Mesenchymal stem cell (in vitro differentiated cells and primary cell): ENCODE measurements at regions not wholly inside any gene's neighbourhood (a gene's known extent, or its start where the extent isn't known, plus 50 kb on each side); places are given as distances from the start of the nearest gene placed in this dataset.
A peak's percentile ranks its signal among the peaks of the same experiment; 100 is the strongest.
"Not testable (repeated sequence)": the region's sequence is repeated elsewhere in the genome, so short reads cannot be mapped to it uniquely, and the experiment has no call there.

ENCODE experiments used
- DNase-seq: peaks from one replicate; pipeline ENCODE4 v3.0.0-alpha.2; 2013
- H2AFZ ChIP-seq: one replicate; pipeline ENCODE4 v1.6.1; 2013; ENCODE audit warnings: low read depth, mild to moderate bottlenecking, control low read depth, inconsistent platforms, low read length, moderate library complexity
- H2AK5ac ChIP-seq: 2 replicates; pipeline ENCODE4 v1.6.1; 2013; ENCODE audit warnings: low read length, moderate library complexity, mild to moderate bottlenecking, inconsistent platforms; ENCODE audit not compliant: severe bottlenecking
- H2BK120ac ChIP-seq: one replicate; pipeline ENCODE4 v1.6.1; 2013; ENCODE audit warnings: low read depth, mild to moderate bottlenecking, inconsistent platforms, low read length, moderate library complexity
- H2BK12ac ChIP-seq, 2 experiments: one replicate each; pipeline ENCODE4 v1.6.1; 2013; ENCODE audit warnings: inconsistent platforms in 2 of 2, low read length in 2 of 2, mild to moderate bottlenecking in 2 of 2, moderate library complexity in 2 of 2, control low read depth in 1 of 2
- H2BK15ac ChIP-seq: one replicate; pipeline ENCODE4 v1.6.1; 2013; ENCODE audit warnings: mild to moderate bottlenecking, low read depth, inconsistent platforms; ENCODE audit not compliant: poor library complexity, severe bottlenecking
- H2BK5ac ChIP-seq: 2 replicates; pipeline ENCODE4 v1.6.1; 2013; ENCODE audit warnings: low read depth, mild to moderate bottlenecking, low read length, control low read depth, inconsistent platforms; ENCODE audit not compliant: poor library complexity, severe bottlenecking
- H3K14ac ChIP-seq, 2 experiments: one replicate each; pipeline ENCODE4 v1.6.1; 2013; ENCODE audit warnings: inconsistent platforms in 2 of 2, low read length in 2 of 2, control low read depth in 1 of 2, mild to moderate bottlenecking in 1 of 2, moderate library complexity in 1 of 2
- H3K18ac ChIP-seq, 2 experiments: one replicate each; pipeline ENCODE4 v1.6.1; 2013; ENCODE audit warnings: inconsistent platforms in 2 of 2, low read length in 2 of 2, control low read depth in 1 of 2, low read depth in 1 of 2, mild to moderate bottlenecking in 1 of 2
- H3K23ac ChIP-seq, 2 experiments: one replicate each; pipeline ENCODE4 v1.6.1; 2013; ENCODE audit warnings: inconsistent platforms in 2 of 2, low read length in 2 of 2, mild to moderate bottlenecking in 2 of 2, moderate library complexity in 2 of 2, control low read depth in 1 of 2
- H3K27ac ChIP-seq: 2 replicates; pipeline ENCODE4 v1.5.1; 2013; ENCODE audit warnings: mild to moderate bottlenecking, moderate library complexity, low read length, control low read depth, inconsistent platforms; ENCODE audit not compliant: poor library complexity, severe bottlenecking
- H3K27me3 ChIP-seq, 2 experiments: 2 replicates each; pipeline versions ENCODE4 v1.6.1 to v1.7.0; 2013; ENCODE audit warnings: low read length in 2 of 2, mild to moderate bottlenecking in 2 of 2, moderate library complexity in 2 of 2, control low read depth in 1 of 2, inconsistent platforms in 1 of 2; ENCODE audit not compliant: control insufficient read depth in 1 of 2, insufficient read depth in 1 of 2
- H3K36me3 ChIP-seq, 2 experiments: 2 replicates each; pipeline versions ENCODE4 v1.6.1 to v1.7.0; 2013; ENCODE audit warnings: low read length in 2 of 2, control low read depth in 1 of 2, inconsistent platforms in 1 of 2, low read depth in 1 of 2, mild to moderate bottlenecking in 1 of 2; ENCODE audit not compliant: insufficient read depth in 2 of 2, control insufficient read depth in 1 of 2
- H3K4ac ChIP-seq, 2 experiments: one replicate each; pipeline ENCODE4 v1.6.1; 2013; ENCODE audit warnings: inconsistent platforms in 2 of 2, low read length in 2 of 2, mild to moderate bottlenecking in 2 of 2, moderate library complexity in 2 of 2, control low read depth in 1 of 2, low read depth in 1 of 2
- H3K4me1 ChIP-seq: 2 replicates; pipeline ENCODE4 v1.6.1; 2013; ENCODE audit warnings: low read depth, low read length, control low read depth; ENCODE audit not compliant: control insufficient read depth, insufficient read depth
- H3K4me2 ChIP-seq: 2 replicates; pipeline ENCODE4 v1.6.1; 2013; ENCODE audit warnings: low read length, mild to moderate bottlenecking, inconsistent platforms; ENCODE audit not compliant: poor library complexity, severe bottlenecking
- H3K4me3 ChIP-seq, 2 experiments: 2 replicates each; pipeline versions ENCODE4 v1.5.1 to v1.7.0; 2013; ENCODE audit warnings: low read length in 2 of 2, mild to moderate bottlenecking in 2 of 2, control low read depth in 1 of 2, low read depth in 1 of 2; ENCODE audit not compliant: insufficient read depth in 1 of 2
- H3K79me1 ChIP-seq: replicated peaks from 2 replicates; pipeline ENCODE4 v1.6.1; 2013; ENCODE audit warnings: mild to moderate bottlenecking, control low read depth, low read length, inconsistent platforms; ENCODE audit not compliant: poor library complexity, severe bottlenecking
- H3K9ac ChIP-seq: 2 replicates; pipeline ENCODE4 v1.7.0; 2013; ENCODE audit warnings: mild to moderate bottlenecking, low read length, moderate library complexity
- H3K9me3 ChIP-seq: 2 replicates; pipeline ENCODE4 v1.7.0; 2013; ENCODE audit warnings: mild to moderate bottlenecking, low read length; ENCODE audit not compliant: control insufficient read depth
- H4K8ac ChIP-seq: one replicate; pipeline ENCODE4 v1.6.1; 2013; ENCODE audit warnings: inconsistent platforms, mild to moderate bottlenecking, low read length, moderate library complexity
- H4K91ac ChIP-seq: one replicate; pipeline ENCODE4 v1.6.1; 2013; ENCODE audit warnings: mild to moderate bottlenecking, low read length, inconsistent platforms
- WGBS: methylation state at CpG from one replicate; pipeline ENCODE4 v1.1.7; 2013; ENCODE audit warnings: mixed read lengths; 5-methylcytosine and 5-hydroxymethylcytosine counted together

- no peak for DNase-seq
- no peak overlapping the region for H2AK5ac ChIP-seq
- H3K27me3 ChIP-seq: peaks cover 11 to 16% of the 10 kb centered on the region in 2 experiments
- no peak overlapping the region for H3K14ac ChIP-seq
- no peak overlapping the region for H3K23ac ChIP-seq
- no peaks in the 10 kb centered on the region for H3K9me3 ChIP-seq
- H3K4me2 ChIP-seq: no peak overlapping the region
- H2BK5ac ChIP-seq: no peak overlapping the region
- no peaks in the 10 kb centered on the region for H3K4me1 ChIP-seq
- WGBS: 83% methylated on average over 5 of the region's 5 CpGs
- H3K79me1 ChIP-seq: no peaks in the 10 kb centered on the region
- no peak overlapping the region for H2BK120ac ChIP-seq
- H2BK12ac ChIP-seq: no peak overlapping the region
- no peaks in the 10 kb centered on the region for H3K36me3 ChIP-seq
- no peak overlapping the region for H3K4ac ChIP-seq
- H3K27ac ChIP-seq: no peak overlapping the region
- H4K8ac ChIP-seq: no peak overlapping the region
- H2BK15ac ChIP-seq: no peak overlapping the region
- H3K18ac ChIP-seq: no peak overlapping the region
- no peak overlapping the region for H4K91ac ChIP-seq
- no peak overlapping the region for H3K4me3 ChIP-seq
- H3K9ac ChIP-seq: no peak overlapping the region
- H2AFZ ChIP-seq: no peak overlapping the region
Measured at GRCh38 chr2:64887565-64887964, 101.6 kb upstream of the SLC1A4 start.

GRCh38 chr2:64888591-64889309 is 100.4 kb upstream of the SLC1A4 start:
- no peak overlapping the region for H3K9ac ChIP-seq
- no peaks in the 10 kb centered on the region for H3K79me1 ChIP-seq
- H3K23ac ChIP-seq: no peak overlapping the region
- no peak overlapping the region for H3K4me3 ChIP-seq
- no peak overlapping the region for H4K91ac ChIP-seq
- H3K36me3 ChIP-seq: no peaks in the 10 kb centered on the region
- H2AFZ ChIP-seq: no peak overlapping the region
- H2BK5ac ChIP-seq: no peak overlapping the region
- H3K4me2 ChIP-seq: no peak overlapping the region
- H2AK5ac ChIP-seq: no peak overlapping the region
- H2BK120ac ChIP-seq: no peak overlapping the region
- H2BK12ac ChIP-seq: no peak overlapping the region
- H3K27ac ChIP-seq: no peak overlapping the region
- DNase-seq: peak; percentile 61
- no peak overlapping the region for H3K18ac ChIP-seq
- H2BK15ac ChIP-seq: no peak overlapping the region
- no peak overlapping the region for H3K14ac ChIP-seq
- H3K4me1 ChIP-seq: no peaks in the 10 kb centered on the region
- no peak overlapping the region for H4K8ac ChIP-seq
- peaks cover 11 to 16% of the 10 kb centered on the region in 2 experiments for H3K27me3 ChIP-seq
- 89% methylated on average over 8 of the region's 11 CpGs for WGBS
- H3K9me3 ChIP-seq: no peaks in the 10 kb centered on the region
- no peak overlapping the region for H3K4ac ChIP-seq

GRCh38 chr2:64889803-64890202 is 99.4 kb upstream of the SLC1A4 start:
- Histone ChIP-seq H4K91ac (no peak overlapping the region), H3K14ac (no peak overlapping the region), H4K8ac (no peak overlapping the region), H3K4me1 (no peaks in the 10 kb centered on the region), H3K27ac (no peak overlapping the region), H2AFZ (no peak overlapping the region), H3K4me2 (no peak overlapping the region), H3K36me3 (no peaks in the 10 kb centered on the region), H3K79me1 (no peaks in the 10 kb centered on the region), H2BK120ac (no peak overlapping the region), H3K9ac (no peak overlapping the region), H2AK5ac (no peak overlapping the region), H3K18ac (no peak overlapping the region), H3K9me3 (no peaks in the 10 kb centered on the region), H2BK15ac (no peak overlapping the region), H3K4ac (no peak overlapping the region), H2BK5ac (no peak overlapping the region), H3K27me3 (peaks cover 11 to 16% of the 10 kb centered on the region in 2 experiments), H3K4me3 (no peak overlapping the region), H3K23ac (no peak overlapping the region), H2BK12ac (no peak overlapping the region)
- 78% methylated on average over 4 of the region's 4 CpGs for WGBS
- DNase-seq: no peak

- peaks cover 3 to 11% of the 10 kb centered on the region in 2 experiments for H3K27me3 ChIP-seq
- H3K4me3 ChIP-seq, H3K79me1 ChIP-seq, H2BK5ac ChIP-seq, H3K9ac ChIP-seq, H2BK15ac ChIP-seq, H4K8ac ChIP-seq, H3K9me3 ChIP-seq, H3K27ac ChIP-seq, H2AK5ac ChIP-seq, H4K91ac ChIP-seq, H3K4me1 ChIP-seq, H3K4ac ChIP-seq, H2BK120ac ChIP-seq, H2AFZ ChIP-seq, H3K14ac ChIP-seq, H3K4me2 ChIP-seq, H3K18ac ChIP-seq, H2BK12ac ChIP-seq, H3K36me3 ChIP-seq, H3K23ac ChIP-seq, DNase-seq: not testable (repeated sequence)
- 88% methylated on average over 3 of the region's 3 CpGs for WGBS
Measured at GRCh38 chr2:64896572-64896971, 92.6 kb upstream of the SLC1A4 start.
